GM12872 (cell line): ENCODE measurements at regions not wholly inside any gene's neighbourhood (a gene's known extent, or its start where the extent isn't known, plus 50 kb on each side); places are given as distances from the start of the nearest gene placed in this dataset.

Experiments
- CTCF ChIP-seq: IDR thresholded peaks from 3 replicates; pipeline ENCODE4 v1.5.1; 2011; ENCODE audit warnings: low read depth, mild to moderate bottlenecking, low read length, moderate library complexity; ENCODE audit not compliant: insufficient read depth

GRCh38 chrX:89757767-89758166 is 163.9 kb upstream of the TGIF2LX start:
- TF ChIP-seq CTCF, result 0 out of 3 replicates have a peak, but pooled peaks have one; percentile 31
